Spleen (tissue), 7 donors: ENCODE measurements at regions not wholly inside any gene's neighbourhood (a gene's known extent, or its start where the extent isn't known, plus 50 kb on each side); places are given as distances from the start of the nearest gene placed in this dataset.

Experiments used
- CTCF ChIP-seq, 11 experiments: fragments of 200-600 bp in 7 of 11; fragments of 450-650 bp in 4 of 11; sonication (generic) in 4 of 11; IDR thresholded peaks in 8 of 11; conservative IDR thresholded peaks in 3 of 11; 1 replicate in 7 of 11; 2 replicates in 4 of 11; pipeline versions ENCODE4 v1.4.0 to v1.8.0; 2016 to 2021; ENCODE audit warnings: antibody characterized with exemption in 11 of 11, inconsistent platforms in 4 of 11, mild to moderate bottlenecking in 1 of 11
- POLR2A ChIP-seq, 3 donors: fragments of 450-650 bp; IDR thresholded peaks; one replicate each; pipeline ENCODE4 v1.5.1; 2017; ENCODE audit warnings: antibody characterized with exemption in 3 of 3, mild to moderate bottlenecking in 1 of 3
- donor health status: DM: no; HTN: no; CAD: no; lungs with moderate emphysema.
- donor health status: DM: no; HTN: no; CAD: no.
- donor health status: DM: no; HTN: no; CAD: no.

DNA sequence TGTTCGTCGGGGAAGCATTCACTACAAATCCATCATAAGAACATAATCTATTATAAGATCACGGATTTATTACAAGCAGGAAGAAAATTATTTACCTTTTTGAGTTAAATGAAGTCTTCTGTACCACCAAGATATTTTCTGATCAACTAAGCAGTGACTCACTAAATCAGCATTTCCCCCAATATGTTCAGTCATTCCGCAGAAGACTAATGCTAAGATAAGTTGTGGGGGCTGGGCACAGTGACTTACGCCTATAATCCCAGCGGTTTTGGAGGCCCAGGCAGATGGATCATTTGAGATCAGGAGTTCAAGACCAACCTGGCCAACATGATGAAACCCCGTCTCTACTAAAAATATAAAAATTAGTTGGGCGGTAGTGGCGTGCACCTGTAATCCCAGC, 144.2 kb upstream of the EGR2 start:
- no peak for TF ChIP-seq CTCF (IDR thresholded peaks at IDR 0.05 in 8 of 11, conservative IDR thresholded peaks at IDR 0.05 in 3 of 11)
- TF ChIP-seq POLR2A (IDR thresholded peaks at IDR 0.05), result no peak
